NCI-H345 treated with DMSO at 0.1 percent for 48 hours (cell line): ENCODE measurements at regions not wholly inside any gene's neighbourhood (a gene's known extent, or its start where the extent isn't known, plus 50 kb on each side); places are given as distances from the start of the nearest gene placed in this dataset.

Experiments used
- DNase-seq: peaks from one replicate; lab custom pipeline; 2025; ENCODE audit not compliant: unreplicated experiment; lab: John Stamatoyannopoulos, UW

DNA sequence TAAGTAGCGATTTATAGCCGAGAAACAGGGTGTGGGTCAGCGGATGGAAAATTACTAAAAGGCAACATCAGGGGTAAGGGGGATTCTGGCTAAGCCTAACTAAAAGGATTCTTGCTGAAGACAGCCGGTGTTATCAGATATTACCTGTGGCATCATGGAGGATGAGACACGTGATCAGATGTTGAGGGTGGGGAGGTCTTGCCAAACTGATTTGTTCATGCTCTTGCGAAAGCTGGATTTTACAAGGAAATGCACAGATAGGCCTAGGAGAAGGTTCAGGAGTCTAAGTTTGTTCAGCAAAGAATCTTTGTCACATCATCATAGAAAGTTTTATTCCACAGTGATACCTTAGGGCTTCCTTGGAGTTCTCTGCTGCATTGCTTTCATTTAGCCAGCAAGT is 396.8 kb upstream of the TBL1XR1 start:
- DNase-seq = no peak

GRCh38 chr3:177595530-177596188 is 398.4 kb upstream of the TBL1XR1 start:
- no peak for DNase-seq

- no peak for DNase-seq
These were observed 399.1 kb upstream of the TBL1XR1 start for GRCh38 chr3:177596248-177596815.

GRCh38 chr3:177596816-177597271 is 399.6 kb upstream of the TBL1XR1 start:
- peak; percentile 75 for DNase-seq

DNA sequence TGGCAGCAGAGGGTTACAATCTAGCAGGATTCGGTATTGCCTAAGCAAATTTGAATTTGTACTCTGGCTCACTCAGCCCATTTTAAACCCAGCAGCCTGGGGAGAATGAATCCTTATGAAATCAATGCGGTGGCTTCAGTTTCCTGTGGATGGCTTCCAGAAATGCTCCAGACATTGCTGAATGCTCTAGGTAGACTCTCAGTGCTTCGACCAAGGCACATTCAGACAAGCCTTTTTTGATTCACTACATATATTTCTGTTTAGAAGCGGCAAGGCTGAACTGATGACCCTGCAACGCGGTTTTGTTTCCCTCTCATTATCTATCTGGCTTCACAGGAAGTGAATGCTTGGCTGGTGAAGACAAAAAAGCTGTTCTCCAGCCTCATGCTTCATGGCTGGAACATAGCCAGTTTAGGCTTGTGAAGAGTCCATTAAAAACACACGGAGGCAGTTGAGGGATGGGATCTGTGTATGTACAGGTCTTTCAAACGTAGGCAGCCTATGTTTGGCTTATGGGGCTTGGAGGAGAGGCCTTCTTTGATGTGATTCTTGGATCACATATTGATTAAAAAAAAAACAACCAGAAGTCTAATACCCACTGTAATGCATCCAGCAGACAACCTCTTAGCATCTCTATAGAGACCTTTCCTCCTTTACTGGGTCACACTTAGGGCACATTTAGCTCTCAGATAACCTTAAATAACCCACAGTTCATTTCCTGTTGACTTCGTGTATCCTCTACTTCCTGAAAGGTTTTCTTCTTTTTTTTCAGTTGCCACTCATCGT is 400.2 kb upstream of the TBL1XR1 start:
- peak; percentile 92 for DNase-seq

- no peak for DNase-seq
These were observed 401.0 kb upstream of the TBL1XR1 start for GRCh38 chr3:177598097-177598833.

DNA sequence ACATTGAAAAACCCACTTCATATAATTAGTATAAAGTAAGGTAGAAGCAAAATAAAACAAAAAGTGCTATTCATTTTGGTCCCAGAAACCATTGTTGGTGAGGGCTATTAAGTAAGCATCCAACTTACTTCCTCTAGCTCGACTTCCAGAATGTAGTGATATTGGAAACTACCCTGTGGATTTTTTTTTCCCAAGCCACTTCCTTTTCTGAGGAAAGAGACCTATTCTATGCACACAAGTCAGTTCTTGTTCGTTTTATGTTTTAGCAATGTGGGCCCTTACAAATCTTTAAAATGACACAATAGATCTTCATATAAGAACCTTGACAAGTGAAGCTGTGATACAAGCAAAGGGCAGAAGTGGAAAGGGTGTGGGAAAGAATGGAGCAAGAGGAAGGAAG is 402.0 kb upstream of the TBL1XR1 start:
- no peak for DNase-seq

GRCh38 chr3:177599837-177600236 is 402.6 kb upstream of the TBL1XR1 start:
- DNase-seq = no peak

DNA sequence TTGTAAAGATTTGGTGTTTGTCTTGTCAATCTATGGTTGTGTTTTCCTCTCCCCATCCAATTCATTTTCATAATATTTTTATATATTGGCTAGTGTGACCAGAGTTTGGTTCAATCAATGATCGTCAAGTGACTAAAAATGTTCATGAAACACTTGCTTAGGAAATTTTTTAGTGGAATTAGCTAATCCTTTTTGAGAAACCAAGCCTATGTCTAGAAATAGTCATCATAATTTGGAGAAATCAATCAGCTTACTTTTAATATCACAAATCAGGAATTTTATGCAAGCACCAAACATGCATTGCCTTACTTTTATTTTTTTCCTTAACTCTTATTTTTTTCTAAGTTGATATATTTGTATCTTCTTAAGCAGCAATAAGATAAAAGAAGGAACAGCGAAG is 403.1 kb upstream of the TBL1XR1 start:
- no peak for DNase-seq

GRCh38 chr3:177601152-177601551 is 403.9 kb upstream of the TBL1XR1 start:
- DNase-seq = no peak

DNA sequence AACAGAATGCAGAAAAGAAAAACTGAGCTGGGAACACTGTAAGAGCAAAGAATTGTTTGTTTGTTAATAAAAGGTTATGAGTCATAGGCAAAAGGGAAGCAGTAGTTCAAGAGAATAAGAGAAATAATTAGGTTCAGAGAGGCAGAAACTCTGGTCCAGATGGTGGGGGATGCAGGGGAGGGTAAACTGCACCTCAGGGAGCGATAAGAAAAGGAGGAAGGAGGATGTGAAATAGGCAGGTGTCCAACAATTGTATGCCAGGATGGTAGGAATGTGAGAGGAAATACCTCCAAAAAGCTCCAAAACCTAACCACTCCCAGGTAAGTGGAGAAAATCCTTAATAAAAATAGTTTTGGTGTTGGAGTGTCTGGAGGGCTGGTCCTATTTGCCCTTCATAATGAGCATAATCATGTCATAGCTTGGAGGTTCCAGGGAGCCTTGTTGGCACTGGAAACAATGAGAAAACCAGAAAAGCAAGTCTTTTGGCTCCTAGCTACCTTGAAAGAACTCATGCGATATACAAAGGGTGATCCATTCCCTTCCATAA is 405.4 kb upstream of the TBL1XR1 start:
- DNase-seq = no peak

DNA sequence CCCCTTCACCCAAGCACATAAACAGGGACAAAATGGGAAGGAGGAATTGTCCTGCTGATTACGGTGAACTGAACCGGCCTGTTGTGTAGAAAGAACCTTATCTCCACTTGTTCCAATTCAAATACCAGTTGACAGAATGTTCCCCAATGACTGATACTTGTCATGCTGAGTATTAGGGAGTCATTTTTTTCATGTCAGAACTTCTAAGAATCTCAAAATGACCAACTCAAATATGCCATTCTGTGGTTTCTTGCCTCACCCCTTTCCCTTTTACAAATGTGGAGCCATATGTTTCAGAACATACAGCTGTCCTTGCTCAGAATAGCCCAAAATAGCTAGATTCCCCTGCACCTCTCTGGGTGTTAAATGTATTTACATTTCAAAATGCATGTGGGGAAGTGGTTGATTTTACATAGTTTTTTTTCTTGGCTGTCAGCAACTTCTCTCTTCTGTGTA is 405.9 kb upstream of the TBL1XR1 start:
- DNase-seq = no peak

DNA sequence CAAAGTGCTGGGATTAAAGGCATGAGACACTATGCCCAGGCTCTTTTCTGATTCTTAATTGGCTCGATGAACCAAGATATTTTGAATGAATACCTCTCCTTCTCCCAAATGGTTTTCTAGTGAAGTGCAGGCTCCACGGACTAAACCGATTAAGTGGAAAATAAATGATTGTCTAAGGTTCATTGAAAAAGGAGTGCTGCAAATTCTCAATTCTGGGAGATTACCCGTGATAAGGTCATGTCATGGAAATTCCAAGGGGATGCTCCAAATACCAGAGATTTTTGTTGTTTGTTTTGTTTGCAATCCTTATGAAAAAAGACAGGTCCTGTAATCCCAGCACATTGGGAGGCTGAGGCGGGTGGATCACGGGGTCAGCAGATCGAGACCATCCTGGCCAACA is 406.9 kb upstream of the TBL1XR1 start:
- no peak for DNase-seq

- DNase-seq = no peak
These were observed 409.6 kb upstream of the TBL1XR1 start for GRCh38 chr3:177606891-177607290.

DNA sequence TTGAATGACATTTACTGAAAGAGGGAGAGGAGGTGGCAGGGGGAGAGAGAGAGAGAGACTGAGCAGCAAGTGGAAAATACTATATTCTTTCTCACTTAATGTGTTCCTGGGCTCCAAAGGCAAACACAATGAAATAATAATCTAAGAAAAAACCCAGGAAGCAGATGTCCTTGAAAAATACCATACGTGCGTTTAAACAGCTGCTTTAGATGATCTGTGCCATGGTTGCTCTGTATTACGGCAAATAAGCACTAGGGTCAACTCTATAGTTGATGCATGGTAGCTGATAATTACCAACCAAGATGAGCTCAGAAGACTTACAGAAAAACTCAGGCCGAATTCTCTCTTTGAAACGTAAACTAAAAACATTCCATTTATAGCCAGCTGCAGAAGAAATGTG is 410.3 kb upstream of the TBL1XR1 start:
- no peak for DNase-seq

GRCh38 chr3:177608443-177608842 is 411.2 kb upstream of the TBL1XR1 start:
- DNase-seq = no peak

- no peak for DNase-seq
These were observed 412.3 kb upstream of the TBL1XR1 start for GRCh38 chr3:177609613-177610012.

- DNase-seq = no peak
These were observed 413.0 kb upstream of the TBL1XR1 start for GRCh38 chr3:177610262-177610661.

DNA sequence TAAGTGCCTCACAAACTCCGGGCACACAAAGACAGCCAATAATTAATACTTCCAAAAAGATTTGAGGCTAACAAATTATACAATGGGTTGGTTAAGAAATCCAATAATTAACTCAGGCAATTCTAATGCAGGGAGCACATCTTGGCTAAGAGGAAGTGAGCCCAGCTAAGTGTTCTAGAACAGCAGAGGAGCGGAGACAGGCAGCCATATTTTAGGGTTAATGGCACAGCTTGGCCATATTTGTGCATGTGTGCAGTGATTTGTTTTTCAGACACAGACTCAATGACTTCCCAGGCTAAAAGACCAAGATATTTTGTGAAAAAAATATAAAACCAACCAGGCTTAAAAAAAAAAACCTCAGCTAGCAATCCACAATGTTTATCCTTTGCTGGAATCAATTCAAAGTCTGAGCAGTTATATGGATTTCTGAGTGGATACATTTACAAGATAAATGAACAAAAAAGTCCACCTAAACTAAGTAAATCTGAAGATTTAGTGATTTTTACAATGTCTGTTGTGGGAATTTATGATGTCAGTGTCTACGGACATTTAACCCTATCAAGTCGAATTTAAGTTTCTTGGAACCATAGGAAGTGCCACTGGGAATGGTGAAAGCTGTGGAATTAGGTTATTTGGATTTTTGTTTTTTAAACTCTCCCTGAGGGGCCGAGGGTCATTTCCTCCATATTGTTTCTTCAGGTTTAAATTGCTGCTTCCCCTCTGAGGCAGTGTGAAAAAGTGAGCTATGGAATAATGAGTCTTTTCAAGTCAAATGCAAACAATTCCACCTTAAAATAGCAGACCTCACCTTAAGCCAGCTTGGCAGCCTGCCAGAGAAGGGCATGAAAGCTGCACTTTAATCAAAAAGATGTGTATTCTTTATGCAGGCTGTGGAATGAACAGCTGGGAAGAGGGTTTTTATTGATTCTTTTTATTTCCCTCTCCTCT is 413.7 kb upstream of the TBL1XR1 start:
- peak; percentile 68 for DNase-seq

DNA sequence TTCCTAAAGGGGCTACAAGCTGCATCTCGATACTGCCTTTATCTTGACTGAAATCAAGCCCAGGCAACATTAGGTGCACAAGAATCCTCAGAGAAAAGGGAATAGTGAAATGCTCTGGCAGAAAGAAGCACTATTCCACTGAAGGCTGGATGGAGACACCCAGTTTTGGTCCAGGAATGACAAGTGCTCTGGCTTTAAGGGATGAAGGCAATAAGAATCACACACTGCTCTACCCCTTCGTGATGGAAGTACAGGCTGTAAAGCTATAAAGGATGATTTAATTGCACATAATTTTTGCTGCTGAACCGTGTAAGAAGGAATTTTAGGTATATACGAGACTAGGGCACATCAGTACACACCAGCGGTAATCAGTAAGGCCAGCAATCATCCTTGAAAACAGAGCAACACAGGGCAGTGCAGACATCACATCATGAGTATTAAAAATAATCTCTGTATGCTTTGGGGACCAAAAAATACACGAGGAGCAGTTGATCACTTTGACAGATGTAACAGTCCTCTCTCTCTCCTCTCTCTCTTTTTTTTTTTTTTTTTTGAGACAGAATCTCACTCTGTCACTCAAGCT is 414.6 kb upstream of the TBL1XR1 start:
- no peak for DNase-seq
